Naive thymus-derived CD4-positive, alpha-beta T cell (primary cell): ENCODE measurements at regions not wholly inside any gene's neighbourhood (a gene's known extent, or its start where the extent isn't known, plus 50 kb on each side); places are given as distances from the start of the nearest gene placed in this dataset.

Experiments used
- ATAC-seq: fragments of 150-1000 bp; cut with Tn5 transposase; 2 replicates; pipeline ENCODE4 v1.10.0; 2021; ENCODE audit warnings: mild to moderate bottlenecking, moderate library complexity
- CTCF ChIA-PET: fragments of 350-600 bp; sonication (Branson Sonifier 250); formaldehyde crosslinking; loops from one replicate; lab custom pipeline; 2021; ENCODE audit warnings: antibody characterized with exemption; lab: Charles Lee
- POLR2A ChIA-PET: fragments of 350-600 bp; sonication (Branson Sonifier 250); formaldehyde crosslinking; loops from one replicate; lab custom pipeline; 2021; ENCODE audit warnings: antibody characterized with exemption, inconsistent platforms; lab: Charles Lee
- DNase-seq, 9 donors: peaks; one replicate each; pipeline versions ENCODE4 v3.0.0 to v3.0.0-alpha.2; 2020 to 2022; ENCODE audit warnings: mixed read lengths in 1 of 9
- H3K27ac ChIP-seq: one replicate; pipeline ENCODE4 v1.7.0; 2013; ENCODE audit warnings: mild to moderate bottlenecking, low read depth, low read length, moderate library complexity
- H3K27me3 ChIP-seq, 2 donors: one replicate each; pipeline ENCODE4 v1.7.0; 2013; ENCODE audit warnings: low read length in 2 of 2, mild to moderate bottlenecking in 2 of 2, moderate library complexity in 2 of 2; ENCODE audit not compliant: control insufficient read depth in 2 of 2, insufficient read depth in 2 of 2
- H3K36me3 ChIP-seq, 3 experiments: 1 replicate in 2 of 3; 2 replicates in 1 of 3; pipeline ENCODE4 v1.7.0; 2013; ENCODE audit warnings: low read length in 3 of 3, mild to moderate bottlenecking in 3 of 3, moderate library complexity in 1 of 3; ENCODE audit not compliant: insufficient read depth in 3 of 3, control insufficient read depth in 2 of 3
- H3K4me1 ChIP-seq, 2 donors: one replicate each; pipeline ENCODE4 v1.7.0; 2013; ENCODE audit warnings: low read length in 2 of 2, mild to moderate bottlenecking in 2 of 2, moderate library complexity in 1 of 2; ENCODE audit not compliant: control insufficient read depth in 2 of 2, insufficient read depth in 2 of 2
- H3K4me3 ChIP-seq: 2 replicates; pipeline ENCODE4 v1.7.0; 2013; ENCODE audit warnings: mild to moderate bottlenecking, low read length
- H3K9me3 ChIP-seq, 3 experiments: 1 replicate in 2 of 3; 2 replicates in 1 of 3; pipeline ENCODE4 v1.7.0; 2013; ENCODE audit warnings: low read length in 3 of 3; ENCODE audit not compliant: control insufficient read depth in 2 of 3
- H3K27ac Mint-ChIP-seq, 9 donors: one replicate each; pipeline ENCODE4 v1.8.0; 2020 to 2022; ENCODE audit warnings: mixed read lengths in 9 of 9, mild to moderate bottlenecking in 8 of 9, moderate library complexity in 5 of 9, inconsistent platforms in 2 of 9
- H3K27me3 Mint-ChIP-seq, 5 donors: one replicate each; pipeline ENCODE4 v1.8.0; 2021 to 2022; ENCODE audit warnings: mixed read lengths in 5 of 5, mild to moderate bottlenecking in 1 of 5
- H3K36me3 Mint-ChIP-seq, 5 donors: one replicate each; pipeline ENCODE4 v1.8.0; 2020 to 2022; ENCODE audit warnings: mixed read lengths in 5 of 5, mild to moderate bottlenecking in 3 of 5, inconsistent platforms in 1 of 5
- H3K4me1 Mint-ChIP-seq, 7 donors: one replicate each; pipeline ENCODE4 v1.8.0; 2020 to 2022; ENCODE audit warnings: mixed read lengths in 7 of 7, mild to moderate bottlenecking in 3 of 7, inconsistent platforms in 1 of 7
- H3K4me3 Mint-ChIP-seq, 10 donors: one replicate each; pipeline ENCODE4 v1.8.0; 2020 to 2022; ENCODE audit warnings: mild to moderate bottlenecking in 10 of 10, mixed read lengths in 10 of 10, moderate library complexity in 6 of 10, inconsistent platforms in 2 of 10
- H3K9me3 Mint-ChIP-seq, 11 donors: one replicate each; pipeline ENCODE4 v1.8.0; 2020 to 2022; ENCODE audit warnings: mixed read lengths in 11 of 11, mild to moderate bottlenecking in 4 of 11, inconsistent platforms in 1 of 11, moderate library complexity in 1 of 11
- intact Hi-C, 2 donors: fragments of 100-400 bp; cut with micrococcal nuclease; formaldehyde crosslinking; loops; one replicate each; pipeline ENCODE4 v1.15.1; 2023

DNA sequence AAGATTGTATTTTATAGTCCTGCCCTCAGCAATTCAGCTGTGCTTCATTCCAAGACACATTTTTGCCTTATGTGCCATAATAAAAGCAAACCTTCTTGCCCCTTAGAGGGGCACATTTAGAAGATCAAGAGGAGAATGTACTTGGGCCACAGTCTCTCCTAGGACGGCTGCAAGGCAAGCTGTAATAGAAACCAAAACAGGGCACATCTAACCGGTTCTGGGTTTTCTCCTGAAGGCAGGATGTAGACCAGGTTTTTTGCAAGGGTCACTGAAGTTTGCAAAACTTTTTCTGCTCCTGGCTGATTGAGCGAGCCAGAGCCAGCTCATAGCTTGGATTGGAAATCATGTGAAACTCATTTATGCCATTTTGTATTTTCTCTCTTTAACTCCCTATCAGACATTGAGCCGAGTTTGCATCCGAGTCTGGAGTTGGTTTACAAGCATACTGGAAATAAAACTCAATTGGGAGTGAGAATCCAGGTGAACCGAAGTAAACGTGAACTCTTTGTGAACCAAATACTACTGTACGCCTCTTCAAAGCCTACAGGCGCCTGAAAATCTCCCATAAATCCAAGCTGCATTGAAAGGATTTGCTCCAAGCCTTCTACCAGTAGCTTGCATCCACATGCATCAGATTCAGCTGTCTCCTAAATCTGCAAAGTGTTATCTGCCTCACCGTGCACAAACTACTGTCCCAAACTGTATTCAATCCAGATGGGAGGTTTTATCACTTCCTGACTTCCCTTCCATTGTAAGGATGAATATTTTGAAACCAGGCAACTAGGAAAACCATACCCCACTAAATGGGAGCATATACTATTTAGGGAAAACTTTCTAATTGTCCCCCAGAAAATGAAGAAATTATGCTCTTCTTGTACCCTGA is 60.9 kb upstream of the TSC22D2 start:
- Mint-ChIP-seq H3K4me1 (no peaks in the 10 kb centered on the region), H3K27ac (no peak overlapping the region), H3K27me3 (peaks cover 7 to 21% (median 11%) of the 10 kb centered on the region in 5 donors), H3K4me3 (no peak overlapping the region), H3K36me3 (no peaks in the 10 kb centered on the region), H3K9me3 (no peaks in the 10 kb centered on the region)
- intact Hi-C loops: no loop called here
- no peak for DNase-seq
- ChIA-PET CTCF (no interaction called here), POLR2A (no interaction called here)
- H3K36me3 ChIP-seq: no peaks in the 10 kb centered on the region
- no peak overlapping the region for H3K27ac ChIP-seq
- no peaks in the 10 kb centered on the region for H3K27me3 ChIP-seq
- no peak for ATAC-seq
- H3K9me3 ChIP-seq: no peaks in the 10 kb centered on the region
- H3K4me1 ChIP-seq: no peaks in the 10 kb centered on the region
- H3K4me3 ChIP-seq: no peak overlapping the region

DNA sequence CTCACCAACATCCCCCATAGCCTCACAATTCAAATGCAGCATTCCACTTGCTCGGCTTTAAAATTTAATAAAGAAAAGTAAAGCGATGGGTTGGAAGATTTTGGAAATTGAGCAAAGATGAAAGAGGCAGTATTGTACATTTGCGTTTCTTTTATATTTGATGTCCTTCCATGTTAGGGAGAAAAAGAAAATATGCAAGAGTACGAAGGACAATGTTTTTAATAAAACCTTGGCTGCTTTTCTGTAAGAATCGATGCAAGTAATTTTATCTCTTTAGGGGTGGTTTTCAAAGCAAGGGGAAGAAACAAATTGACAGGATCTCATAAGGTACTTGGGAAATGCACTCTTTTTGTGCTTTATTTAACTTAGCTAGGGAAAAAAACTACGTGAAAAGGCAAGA is 61.8 kb upstream of the TSC22D2 start:
- Histone ChIP-seq H3K27ac (no peak overlapping the region), H3K36me3 (no peaks in the 10 kb centered on the region), H3K4me1 (no peaks in the 10 kb centered on the region), H3K4me3 (no peak overlapping the region), H3K9me3 (no peaks in the 10 kb centered on the region), H3K27me3 (no peaks in the 10 kb centered on the region)
- H3K36me3 Mint-ChIP-seq: no peaks in the 10 kb centered on the region
- no peaks in the 10 kb centered on the region for H3K9me3 Mint-ChIP-seq
- ChIA-PET CTCF (no interaction called here), POLR2A (no interaction called here)
- intact Hi-C loops: no loop called here
- H3K27ac Mint-ChIP-seq: no peak overlapping the region
- no peaks in the 10 kb centered on the region for H3K4me1 Mint-ChIP-seq
- DNase-seq: no peak
- no peak for ATAC-seq
- H3K4me3 Mint-ChIP-seq: no peak overlapping the region
- H3K27me3 Mint-ChIP-seq: peaks cover 7 to 21% (median 11%) of the 10 kb centered on the region in 5 donors

DNA sequence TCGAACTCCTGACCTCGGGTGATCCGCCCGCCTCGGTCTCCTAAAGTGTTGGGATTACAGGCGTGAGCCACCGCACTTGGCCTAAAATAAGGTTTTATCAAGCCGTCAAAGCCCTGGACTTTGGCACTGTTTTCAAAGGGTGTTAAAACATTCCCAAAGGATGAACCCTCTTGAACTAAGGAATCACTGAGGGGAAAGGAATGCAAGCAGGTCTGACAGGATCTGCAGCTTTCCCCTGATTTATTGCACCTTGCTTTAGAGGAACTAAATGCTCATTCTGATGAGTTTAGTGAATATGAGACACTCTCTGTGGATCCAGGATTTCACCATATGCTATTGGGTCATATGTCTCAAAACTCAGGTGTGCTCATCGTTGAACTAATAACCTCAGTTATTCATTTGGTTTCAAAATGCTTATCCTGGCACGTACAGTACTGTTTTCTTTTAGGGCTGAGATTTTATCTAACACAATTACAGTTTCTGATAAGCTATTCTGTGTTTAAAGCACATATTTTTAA is 63.0 kb upstream of the TSC22D2 start:
- Histone ChIP-seq H3K4me1 (no peaks in the 10 kb centered on the region), H3K27ac (no peak overlapping the region), H3K4me3 (no peak overlapping the region), H3K36me3 (no peaks in the 10 kb centered on the region), H3K9me3 (no peaks in the 10 kb centered on the region), H3K27me3 (no peaks in the 10 kb centered on the region)
- ATAC-seq (no peak), DNase-seq (no peak)
- no peak overlapping the region for H3K27ac Mint-ChIP-seq
- H3K4me1 Mint-ChIP-seq: no peaks in the 10 kb centered on the region
- H3K36me3 Mint-ChIP-seq: no peaks in the 10 kb centered on the region
- ChIA-PET POLR2A (no interaction called here), CTCF (no interaction called here)
- no peak overlapping the region for H3K4me3 Mint-ChIP-seq
- H3K27me3 Mint-ChIP-seq: peaks cover 7 to 22% (median 11%) of the 10 kb centered on the region in 5 donors
- H3K9me3 Mint-ChIP-seq: no peaks in the 10 kb centered on the region
- intact Hi-C loops: no loop called here

DNA sequence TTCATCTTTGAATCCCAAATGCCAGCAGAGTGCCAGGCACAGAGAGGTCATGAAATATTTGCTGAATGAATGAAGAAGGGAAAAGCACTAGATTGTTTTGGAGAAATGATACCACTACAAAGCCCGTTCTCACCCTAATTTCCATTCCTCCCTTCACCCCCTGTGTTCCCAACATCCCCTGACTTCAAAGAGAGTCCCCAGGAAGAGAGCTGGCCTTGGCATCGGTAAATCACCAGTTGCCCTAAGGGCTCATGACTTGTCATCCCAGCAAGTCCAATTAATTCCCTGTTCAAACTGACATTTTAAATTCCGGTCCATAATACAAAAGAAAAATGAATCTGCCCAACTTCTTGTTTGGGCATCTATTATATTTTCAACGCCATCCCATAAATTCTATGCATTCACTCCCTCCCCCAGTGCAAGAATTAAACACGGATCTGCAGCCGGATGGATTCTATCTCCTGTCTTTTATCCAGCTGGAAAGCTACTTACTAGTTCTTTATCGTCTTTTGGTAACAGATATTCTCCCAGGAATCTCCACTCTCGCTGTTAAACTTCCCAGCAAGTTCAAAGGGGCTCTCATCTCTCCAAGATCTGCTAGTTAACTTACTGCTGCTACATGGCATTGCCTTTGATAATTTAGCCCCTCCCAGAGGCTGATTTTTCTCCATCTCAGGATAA is 63.9 kb upstream of the TSC22D2 start:
- DNase-seq (no peak), ATAC-seq (no peak)
- H3K27me3 ChIP-seq: no peaks in the 10 kb centered on the region
- Mint-ChIP-seq H3K9me3 (no peaks in the 10 kb centered on the region), H3K36me3 (no peaks in the 10 kb centered on the region), H3K27ac (no peak overlapping the region), H3K4me3 (no peak overlapping the region), H3K27me3 (peaks cover 7 to 24% (median 14%) of the 10 kb centered on the region in 5 donors), H3K4me1 (no peaks in the 10 kb centered on the region)
- H3K36me3 ChIP-seq: no peaks in the 10 kb centered on the region
- H3K27ac ChIP-seq: no peak overlapping the region
- POLR2A ChIA-PET: no interaction called here
- H3K4me1 ChIP-seq: no peaks in the 10 kb centered on the region
- intact Hi-C loops: no loop called here
- CTCF ChIA-PET: no interaction called here
- no peaks in the 10 kb centered on the region for H3K9me3 ChIP-seq
- H3K4me3 ChIP-seq: no peak overlapping the region

DNA sequence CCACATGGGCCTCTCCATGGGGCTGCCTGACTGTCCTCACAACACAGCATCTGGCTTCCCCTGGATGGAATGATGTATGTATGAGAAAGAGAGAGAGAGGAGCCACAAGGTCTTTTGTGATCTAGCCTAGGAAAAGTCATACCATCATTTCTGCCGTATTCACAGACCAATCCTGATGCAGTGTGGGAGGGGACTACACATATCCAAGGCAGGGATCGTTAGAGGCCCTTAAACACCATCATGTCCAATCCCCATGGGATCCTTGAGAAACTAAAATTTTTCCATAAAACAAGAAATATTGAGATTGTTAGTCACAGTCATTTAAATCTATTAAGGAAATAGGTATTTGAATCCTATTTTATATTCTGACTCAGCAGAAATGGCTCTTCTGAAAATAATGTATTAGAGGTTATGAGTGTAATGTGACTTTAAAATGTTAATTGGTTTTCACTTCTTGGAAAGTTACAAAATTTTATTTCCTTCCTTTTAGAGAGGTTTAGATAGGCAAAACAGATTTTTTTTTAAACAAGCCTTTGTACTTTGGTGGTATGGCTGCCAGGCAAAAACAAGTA is 65.1 kb upstream of the TSC22D2 start:
- POLR2A ChIA-PET: no interaction called here
- intact Hi-C loops: no loop called here

DNA sequence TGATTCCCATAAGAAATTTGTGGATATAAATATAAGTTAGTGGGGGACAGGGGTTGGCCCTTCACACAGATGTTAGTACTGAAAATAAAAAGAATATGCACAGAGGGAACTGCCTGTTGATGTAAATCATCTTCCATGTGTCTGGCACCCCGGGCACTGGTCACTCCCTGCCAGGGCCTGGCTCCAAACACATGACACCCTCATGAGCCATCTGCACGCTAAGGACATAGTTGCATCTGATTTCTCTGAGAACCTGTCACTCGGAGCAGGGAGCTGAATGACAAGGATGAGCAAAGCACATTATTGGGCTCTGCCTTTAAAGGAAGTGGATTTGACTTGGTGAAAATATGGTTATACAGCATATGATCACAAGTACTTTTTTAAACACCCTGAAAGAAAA is 66.2 kb upstream of the TSC22D2 start:
- ATAC-seq (no peak), DNase-seq (no peak)
- Histone ChIP-seq H3K4me1 (no peaks in the 10 kb centered on the region), H3K27me3 (no peaks in the 10 kb centered on the region), H3K9me3 (no peaks in the 10 kb centered on the region), H3K36me3 (no peaks in the 10 kb centered on the region), H3K4me3 (no peak overlapping the region), H3K27ac (no peak overlapping the region)
- intact Hi-C loops: no loop called here
- ChIA-PET POLR2A (no interaction called here), CTCF (no interaction called here)
- peaks cover 0 to 6% (median 0%) of the 10 kb centered on the region in 11 donors for H3K9me3 Mint-ChIP-seq
- H3K27me3 Mint-ChIP-seq: peaks cover 19 to 28% (median 24%) of the 10 kb centered on the region in 5 donors
- H3K4me1 Mint-ChIP-seq: no peaks in the 10 kb centered on the region
- H3K4me3 Mint-ChIP-seq: no peak overlapping the region
- H3K27ac Mint-ChIP-seq: no peak overlapping the region
- H3K36me3 Mint-ChIP-seq: no peaks in the 10 kb centered on the region

More for the DNA sequence above, 65.1 kb upstream of the TSC22D2 start:
- Histone ChIP-seq H3K9me3 (no peaks in the 10 kb centered on the region), H3K36me3 (no peaks in the 10 kb centered on the region), H3K27ac (no peak overlapping the region), H3K4me3 (no peak overlapping the region), H3K27me3 (no peaks in the 10 kb centered on the region), H3K4me1 (no peaks in the 10 kb centered on the region)
- Mint-ChIP-seq H3K9me3 (peaks cover 0 to 3% (median 0%) of the 10 kb centered on the region in 11 donors), H3K27ac (no peak overlapping the region), H3K36me3 (no peaks in the 10 kb centered on the region), H3K4me3 (no peak overlapping the region), H3K4me1 (no peaks in the 10 kb centered on the region), H3K27me3 (peaks cover 13 to 31% (median 21%) of the 10 kb centered on the region in 5 donors)
- DNase-seq: no peak
- CTCF ChIA-PET: no interaction called here
- ATAC-seq: no peak
